ENCODE measurements at regions not wholly inside any gene's neighbourhood (a gene's known extent, or its start where the extent isn't known, plus 50 kb on each side); places are given as distances from the start of the nearest gene placed in this dataset.

GRCh38 chr2:62447411-62447810, 58.6 kb downstream of the TMEM17 start:
- DNase-seq (ENCODE audit: low read depth in 2 of 2): no peak

- no peak for DNase-seq (ENCODE audit: low read depth in 2 of 2)
These were observed 59.5 kb downstream of the TMEM17 start for GRCh38 chr2:62446491-62446890.

GRCh38 chr2:62443886-62444285, 62.1 kb downstream of the TMEM17 start:
- DNase-seq (ENCODE audit: low read depth in 2 of 2): no peak

- no peak for DNase-seq (ENCODE audit: low read depth in 2 of 2)
These were observed 62.5 kb downstream of the TMEM17 start for GRCh38 chr2:62443471-62443870.

GRCh38 chr2:62441824-62442223, 64.2 kb downstream of the TMEM17 start:
- no peak for DNase-seq (ENCODE audit: low read depth in 2 of 2)

GRCh38 chr2:62441421-62441820, 64.6 kb downstream of the TMEM17 start:
- no peak for DNase-seq (ENCODE audit: low read depth in 2 of 2)

- no peak for DNase-seq (ENCODE audit: low read depth in 2 of 2)
These were observed 65.6 kb downstream of the TMEM17 start for GRCh38 chr2:62440281-62440946.

- no peak for DNase-seq (ENCODE audit: low read depth in 2 of 2)
These were observed 66.6 kb downstream of the TMEM17 start for GRCh38 chr2:62439425-62439824.

GRCh38 chr2:62437785-62438184, 68.2 kb downstream of the TMEM17 start:
- DNase-seq (ENCODE audit: low read depth in 2 of 2): no peak

GRCh38 chr2:62435720-62436119, 70.3 kb downstream of the TMEM17 start:
- no peak for DNase-seq (ENCODE audit: low read depth in 2 of 2)

GRCh38 chr2:62432407-62432806, 73.6 kb downstream of the TMEM17 start:
- DNase-seq (ENCODE audit: low read depth in 2 of 2): no peak

- DNase-seq (ENCODE audit: low read depth in 2 of 2): no peak
These were observed 74.5 kb downstream of the TMEM17 start for GRCh38 chr2:62431512-62431911.

GRCh38 chr2:62430146-62430545, 75.8 kb downstream of the TMEM17 start:
- DNase-seq (ENCODE audit: low read depth in 2 of 2): no peak

GRCh38 chr2:62427146-62427545, 78.8 kb downstream of the TMEM17 start:
- no peak for DNase-seq (ENCODE audit: low read depth in 2 of 2)

- no peak for DNase-seq (ENCODE audit: low read depth in 2 of 2)
These were observed 79.7 kb downstream of the TMEM17 start for GRCh38 chr2:62426154-62426912.

GRCh38 chr2:62425684-62426083, 80.3 kb downstream of the TMEM17 start:
- DNase-seq (ENCODE audit: low read depth in 2 of 2): no peak

- DNase-seq (ENCODE audit: low read depth in 2 of 2): no peak
These were observed 81.1 kb downstream of the TMEM17 start for GRCh38 chr2:62424899-62425298.

- no peak for DNase-seq (ENCODE audit: low read depth in 2 of 2)
These were observed 82.0 kb downstream of the TMEM17 start for GRCh38 chr2:62423883-62424458.

- DNase-seq (ENCODE audit: low read depth in 2 of 2): no peak
These were observed 82.8 kb downstream of the TMEM17 start for GRCh38 chr2:62423235-62423634.

GRCh38 chr2:62415518-62415917, 90.5 kb downstream of the TMEM17 start:
- DNase-seq (ENCODE audit: low read depth in 2 of 2): no peak

- DNase-seq (ENCODE audit: low read depth in 2 of 2): no peak
These were observed 91.0 kb downstream of the TMEM17 start for GRCh38 chr2:62415019-62415431.

- no peak for DNase-seq (ENCODE audit: low read depth in 2 of 2)
These were observed 92.8 kb downstream of the TMEM17 start for GRCh38 chr2:62413116-62413663.

GRCh38 chr2:62412347-62412742, 93.7 kb downstream of the TMEM17 start:
- no peak for DNase-seq (ENCODE audit: low read depth in 2 of 2)
